EH (cell line): ENCODE measurements at regions not wholly inside any gene's neighbourhood (a gene's known extent, or its start where the extent isn't known, plus 50 kb on each side); places are given as distances from the start of the nearest gene placed in this dataset.

ENCODE experiments used
- DNase-seq: peaks from one replicate; pipeline ENCODE4 v3.0.0-alpha.2; 2015; ENCODE audit warnings: low read depth

DNA sequence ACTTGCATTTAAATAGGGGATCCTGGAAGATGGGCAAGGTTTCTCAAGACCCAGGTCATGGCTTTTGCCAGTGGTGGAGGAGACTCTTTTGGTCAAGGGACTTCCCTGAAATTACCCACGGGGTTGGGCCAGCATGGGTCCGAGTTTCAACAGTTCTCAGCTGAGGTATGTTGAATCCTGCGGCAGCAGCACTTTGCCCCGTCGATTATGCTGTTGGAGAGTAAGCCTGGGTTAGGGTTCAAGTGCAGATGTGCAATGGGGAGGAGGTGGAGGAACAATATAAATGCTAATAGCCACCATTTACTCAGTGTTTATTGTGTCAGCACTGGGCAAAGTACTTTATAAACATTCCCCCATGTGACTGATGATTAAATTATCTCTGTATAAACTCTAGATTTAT is 96.0 kb upstream of the GATA6 start:
- DNase-seq: no peak

DNA sequence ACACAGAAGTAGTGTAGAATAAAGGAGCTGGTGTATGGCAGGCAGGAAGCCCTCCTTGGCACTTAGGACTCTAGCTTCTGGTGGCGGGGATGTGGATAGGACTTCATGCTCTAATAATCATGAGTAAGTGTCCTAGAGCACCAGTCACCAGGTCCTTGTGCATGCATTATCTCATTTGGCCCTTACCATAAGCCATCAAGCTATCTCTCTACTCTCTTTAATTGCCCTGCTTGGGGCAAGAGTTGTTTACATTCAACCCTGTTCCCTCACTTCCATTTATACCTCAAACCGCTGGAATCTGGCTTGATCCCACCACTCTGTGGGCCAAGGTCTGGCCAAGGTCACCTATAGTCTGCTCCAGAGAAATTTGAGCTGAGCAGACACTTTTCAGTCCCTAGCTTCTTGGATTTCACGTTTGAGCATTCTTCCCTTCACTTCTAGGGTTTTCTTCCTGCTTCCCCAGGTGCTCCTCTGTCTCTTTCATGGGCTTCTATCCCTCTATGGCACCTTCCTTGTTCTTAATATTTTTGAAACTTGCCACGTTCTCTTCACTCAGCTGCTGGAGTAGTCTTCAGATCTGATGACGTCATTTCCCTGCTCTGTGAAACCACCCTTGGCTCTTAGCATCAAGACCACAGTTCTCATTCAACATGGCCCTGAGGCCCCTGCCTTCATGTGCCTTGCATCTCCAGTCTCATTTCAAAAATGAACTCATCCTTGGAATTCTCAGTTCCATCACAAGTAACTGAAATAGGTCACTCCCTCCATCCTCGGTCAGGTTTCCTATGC is 94.9 kb upstream of the GATA6 start:
- no peak for DNase-seq

- no peak for DNase-seq
Measured at GRCh38 chr18:22080035-22080434, 89.4 kb upstream of the GATA6 start.

DNA sequence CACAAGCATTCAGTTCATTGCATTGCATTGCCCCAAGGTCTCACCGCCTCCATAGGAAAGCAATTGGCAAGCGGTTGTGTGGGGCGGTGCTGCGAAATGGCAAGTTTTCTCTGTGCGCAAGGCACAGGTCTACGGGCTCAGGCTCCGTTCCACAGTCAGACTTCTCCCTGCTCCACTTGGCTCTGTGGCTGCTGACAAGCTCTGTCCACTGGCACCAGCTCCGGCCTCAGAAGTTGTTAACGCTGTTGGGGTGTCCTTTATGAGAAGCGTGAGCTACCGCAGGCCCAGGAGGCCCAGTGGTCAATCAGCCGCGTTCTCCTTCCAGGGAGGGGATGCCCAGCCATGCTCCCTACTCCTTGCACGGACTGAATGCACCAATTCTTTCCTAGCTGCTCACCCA is 87.0 kb upstream of the GATA6 start:
- no peak for DNase-seq

DNA sequence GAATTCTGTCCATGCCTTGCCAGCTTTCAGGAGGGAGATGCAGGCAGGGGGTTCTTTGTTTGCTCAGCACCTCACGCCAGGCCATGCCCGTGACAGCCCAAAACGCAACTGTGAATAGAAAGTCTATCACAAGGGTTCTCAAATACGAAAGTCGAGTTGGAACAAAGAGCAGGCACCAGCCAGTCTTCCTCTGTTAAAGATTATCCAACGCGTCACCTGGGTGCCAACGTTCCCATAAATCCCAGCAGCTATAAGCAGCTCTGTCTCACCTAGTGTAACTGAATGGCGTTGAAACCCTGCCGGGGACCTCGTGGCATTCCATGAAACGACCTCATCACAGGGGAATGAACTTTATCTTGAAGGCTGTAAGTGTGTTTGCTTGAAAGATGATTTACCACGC is 84.8 kb upstream of the GATA6 start:
- DNase-seq: no peak

GRCh38 chr18:22086973-22087372 is 82.4 kb upstream of the GATA6 start:
- DNase-seq: no peak

DNA sequence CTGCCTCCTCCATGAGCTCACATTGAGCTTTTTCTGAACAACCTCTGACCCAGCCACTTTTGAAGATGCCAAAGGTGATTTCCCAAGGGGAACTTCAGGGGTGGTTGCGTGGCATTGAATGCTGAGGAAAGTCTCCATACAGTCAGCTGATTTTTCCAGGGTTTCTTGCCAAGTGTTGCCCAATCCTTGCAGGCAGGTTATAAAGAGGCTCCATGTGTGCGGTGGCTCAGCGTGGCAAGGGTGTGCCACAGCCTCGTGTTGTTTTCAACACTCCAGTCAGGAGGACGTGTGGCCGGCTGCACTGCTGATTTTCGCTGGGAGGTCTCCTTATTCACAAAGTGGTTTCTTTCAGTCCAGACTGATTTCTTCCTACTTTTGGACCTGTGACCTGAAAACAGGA is 81.4 kb upstream of the GATA6 start:
- no peak for DNase-seq

DNA sequence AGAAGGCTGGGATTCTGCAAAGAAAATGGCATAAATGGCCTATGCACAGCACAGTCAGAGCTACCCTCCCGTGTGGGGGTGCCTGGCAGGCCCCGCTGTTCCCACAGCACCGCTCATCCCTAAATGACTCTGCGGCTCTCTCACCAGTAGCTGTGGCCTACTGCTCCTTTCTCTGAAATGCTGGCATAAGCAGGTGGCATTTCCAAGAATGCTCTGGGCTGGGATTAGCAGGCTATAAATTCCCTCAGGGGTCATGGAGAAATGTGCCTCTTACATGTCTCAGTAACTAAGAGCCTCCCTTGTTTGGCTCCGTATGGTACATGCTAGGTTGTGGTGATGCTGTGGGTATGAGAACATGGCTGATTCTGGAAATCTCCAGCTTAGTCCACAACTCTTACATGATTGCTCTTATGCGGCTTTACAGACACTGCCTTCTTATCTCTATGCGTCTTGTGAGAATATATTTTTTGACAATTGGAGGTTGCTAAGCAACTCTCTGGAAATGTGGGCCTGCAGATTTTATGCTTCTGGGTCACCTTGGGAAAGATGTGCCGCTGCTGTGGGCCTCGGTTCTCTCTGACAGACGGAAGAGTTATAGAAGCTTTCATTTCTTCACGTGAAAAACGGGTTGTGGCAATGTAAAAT is 80.3 kb upstream of the GATA6 start:
- DNase-seq: no peak

- DNase-seq: no peak
Measured at GRCh38 chr18:22091341-22091740, 78.0 kb upstream of the GATA6 start.

- no peak for DNase-seq
Measured at GRCh38 chr18:22093731-22094357, 75.5 kb upstream of the GATA6 start.

DNA sequence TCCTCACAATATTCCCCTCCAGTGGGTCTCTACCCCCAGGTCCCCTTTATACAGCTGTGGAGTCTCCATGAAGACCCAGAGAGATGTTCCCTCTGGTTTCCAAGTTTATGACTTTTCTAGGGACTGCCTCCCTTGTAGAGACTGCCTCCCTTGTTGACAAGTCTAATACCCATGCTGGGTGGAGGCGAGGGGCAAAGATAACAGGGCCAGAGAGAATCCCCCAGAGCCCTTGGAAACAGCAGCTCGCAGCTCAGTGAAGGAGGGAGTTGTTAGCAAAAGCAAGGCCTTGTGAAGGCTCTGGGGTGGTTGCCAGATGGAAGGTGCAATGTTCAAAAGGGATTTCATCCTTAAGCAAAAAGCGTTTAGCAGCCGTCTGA is 75.0 kb upstream of the GATA6 start:
- no peak for DNase-seq

- no peak for DNase-seq
Measured at GRCh38 chr18:22098563-22098989, 70.8 kb upstream of the GATA6 start.

DNA sequence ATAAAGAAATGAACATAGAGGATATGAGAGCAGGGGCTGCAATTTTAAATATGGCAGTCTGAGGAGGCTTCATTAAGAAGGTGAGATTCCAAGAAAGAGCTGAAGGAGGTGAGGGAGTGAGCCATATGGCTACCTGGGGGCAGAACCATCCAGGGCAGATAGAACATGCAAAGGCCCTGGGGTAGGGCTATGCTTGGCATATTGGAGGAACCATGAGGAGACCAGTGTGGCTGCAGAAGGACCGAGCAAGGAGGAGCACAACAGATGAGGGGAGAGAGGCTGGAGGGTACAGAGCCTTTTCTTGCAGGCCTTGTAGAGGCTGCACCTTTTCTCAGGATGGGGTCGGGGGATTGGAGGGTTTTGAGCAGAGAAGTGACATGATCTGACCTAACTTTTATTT is 69.5 kb upstream of the GATA6 start:
- DNase-seq: no peak

DNA sequence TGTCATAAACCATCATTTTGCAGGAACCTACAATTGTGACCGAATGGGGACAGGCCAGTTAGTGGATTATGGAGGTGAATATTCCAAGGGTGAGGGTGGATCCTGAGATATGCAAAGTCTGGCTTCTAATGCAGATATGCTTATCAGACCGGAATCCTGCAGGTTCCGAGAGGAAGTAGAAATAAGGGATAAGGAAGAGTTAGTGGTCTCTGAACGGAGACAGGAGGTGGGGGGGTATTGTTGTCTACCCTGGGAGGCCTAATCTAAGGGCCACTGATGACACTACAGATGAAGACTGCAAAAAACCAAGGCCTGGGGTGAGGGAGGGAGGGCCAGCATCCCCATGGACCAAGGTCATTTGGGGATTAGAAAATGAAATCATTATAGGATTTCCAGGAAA is 67.7 kb upstream of the GATA6 start:
- no peak for DNase-seq

DNA sequence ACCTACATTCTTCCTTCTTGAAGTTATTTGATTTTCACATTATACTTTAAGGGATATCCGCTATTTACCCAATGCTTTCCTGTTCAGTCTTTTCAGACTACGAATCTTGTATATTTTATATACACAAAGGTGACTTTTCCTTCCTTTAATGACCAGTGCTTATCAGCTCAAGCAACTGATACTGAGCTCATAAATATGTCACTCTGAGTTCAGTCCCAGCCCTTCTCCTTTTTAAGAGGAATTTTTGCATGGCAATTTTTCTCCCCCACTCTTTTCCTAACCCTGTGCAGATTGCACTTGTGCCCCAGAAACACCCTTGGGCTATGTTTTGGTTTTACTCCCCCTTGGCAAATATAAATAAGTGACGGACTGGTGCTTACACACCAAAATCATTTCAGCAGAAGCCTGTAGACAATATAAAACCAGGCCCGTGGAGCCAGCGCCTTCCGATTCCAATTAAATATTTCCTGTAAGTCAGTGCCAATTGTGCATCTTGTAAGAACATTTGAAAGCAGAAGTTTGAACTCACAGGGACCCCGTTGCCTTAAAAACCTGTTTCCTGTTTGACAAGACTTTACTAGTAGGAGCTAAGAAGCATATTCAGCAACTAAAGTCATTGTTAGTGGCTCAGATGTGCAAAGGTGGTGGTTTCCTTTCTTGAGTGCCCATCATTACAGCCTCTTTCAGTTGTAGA is 66.3 kb upstream of the GATA6 start:
- no peak for DNase-seq

DNA sequence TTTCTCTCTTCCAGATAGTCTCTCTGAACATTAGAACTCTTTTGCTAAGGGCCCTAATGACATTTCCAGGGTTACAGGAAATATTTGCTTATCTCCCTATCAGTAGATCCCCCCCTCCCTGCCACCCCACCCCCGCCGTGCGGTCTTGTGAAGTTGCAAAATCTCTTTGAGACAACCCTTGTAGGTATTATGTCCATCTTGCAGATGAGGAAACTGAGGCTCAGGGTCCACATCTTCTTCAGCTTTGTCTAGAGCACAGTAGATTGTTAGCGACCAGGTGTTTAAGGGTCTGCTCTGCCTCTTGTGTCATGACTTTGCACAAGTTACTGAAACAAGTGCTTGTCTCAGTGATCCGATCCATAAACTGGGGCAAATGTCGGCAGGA is 65.8 kb upstream of the GATA6 start:
- DNase-seq: no peak

DNA sequence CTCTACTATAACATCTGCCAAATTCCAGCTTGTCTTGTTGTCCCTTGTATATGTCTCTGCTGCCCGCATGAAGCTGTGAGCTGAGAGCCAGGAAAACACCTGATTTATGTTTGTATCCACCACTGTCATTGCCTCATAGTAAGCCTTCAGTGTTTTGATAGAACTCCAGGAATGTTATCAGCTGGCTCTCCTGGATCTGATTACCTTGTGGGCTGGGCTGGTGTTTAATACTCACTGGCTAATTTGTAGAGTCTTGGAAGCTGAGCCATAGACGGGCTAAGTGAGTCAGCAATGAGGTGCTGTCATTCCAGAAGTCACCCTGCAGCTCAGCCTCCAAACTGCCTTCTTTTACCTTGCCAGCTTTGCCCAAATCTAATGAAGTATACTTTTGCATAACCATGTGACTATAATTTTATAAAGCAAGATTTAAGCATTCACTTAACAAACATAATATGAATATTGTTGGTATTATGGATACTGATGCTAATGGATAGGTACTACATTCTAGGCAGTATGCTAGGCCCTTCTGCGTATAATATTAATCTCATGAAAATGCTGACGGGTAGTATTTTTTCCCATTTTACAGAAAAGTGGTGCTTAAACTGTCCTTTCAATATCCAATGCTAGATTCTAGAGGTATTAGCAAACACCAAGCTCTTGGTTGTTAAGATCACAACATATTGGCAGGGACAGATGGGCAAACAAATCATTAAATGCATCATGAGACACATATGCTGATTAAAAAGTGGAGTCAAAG is 62.7 kb upstream of the GATA6 start:
- DNase-seq: no peak

- DNase-seq: peak; percentile 4
Measured at GRCh38 chr18:22108674-22109073, 60.7 kb upstream of the GATA6 start.

- no peak for DNase-seq
Measured at GRCh38 chr18:22109535-22109934, 59.9 kb upstream of the GATA6 start.

DNA sequence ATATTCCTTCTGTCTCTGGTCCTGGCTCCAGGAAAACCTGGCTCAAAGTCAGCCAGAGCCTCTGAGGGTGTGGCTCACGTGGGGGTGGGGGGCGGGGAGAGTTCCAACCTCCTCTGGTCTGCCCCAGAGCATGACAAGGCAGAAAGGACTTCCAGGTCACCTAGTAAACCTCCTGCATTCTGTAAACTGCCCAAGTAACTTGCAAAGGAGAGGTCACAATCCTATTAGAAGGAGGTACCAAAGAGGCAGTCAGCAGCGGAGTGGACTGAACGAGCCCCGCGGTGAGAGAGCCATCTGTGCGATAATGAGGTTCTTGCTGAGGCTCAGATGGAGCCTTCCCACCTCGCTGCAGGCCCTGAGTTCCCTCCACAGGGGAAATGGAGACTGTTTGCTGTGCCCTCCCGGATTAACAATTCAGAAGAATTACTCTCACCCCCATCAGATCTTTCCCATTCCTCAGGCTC is 58.9 kb upstream of the GATA6 start:
- DNase-seq: no peak

DNA sequence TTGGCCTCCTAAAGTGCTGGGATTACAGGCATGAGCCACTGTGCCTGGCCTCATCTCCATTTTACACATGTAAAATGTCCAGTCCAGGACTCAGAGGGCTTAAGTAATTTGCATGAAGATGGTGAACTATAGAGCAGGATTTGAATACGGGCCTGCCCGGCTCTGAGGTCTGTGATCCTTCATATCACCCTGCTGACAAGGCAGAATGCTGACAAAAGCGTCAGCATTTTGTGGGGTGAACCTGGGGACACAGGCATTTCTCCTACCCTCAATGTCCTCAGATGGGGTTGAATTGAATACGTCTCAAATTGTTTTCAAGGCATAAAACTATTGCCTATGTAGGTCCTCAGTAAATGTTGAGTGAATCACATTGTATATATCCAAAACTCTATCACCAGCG is 57.2 kb upstream of the GATA6 start:
- DNase-seq: no peak
